ENCODE measurements at regions not wholly inside any gene's neighbourhood (a gene's known extent, or its start where the extent isn't known, plus 50 kb on each side); places are given as distances from the start of the nearest gene placed in this dataset.

DNA sequence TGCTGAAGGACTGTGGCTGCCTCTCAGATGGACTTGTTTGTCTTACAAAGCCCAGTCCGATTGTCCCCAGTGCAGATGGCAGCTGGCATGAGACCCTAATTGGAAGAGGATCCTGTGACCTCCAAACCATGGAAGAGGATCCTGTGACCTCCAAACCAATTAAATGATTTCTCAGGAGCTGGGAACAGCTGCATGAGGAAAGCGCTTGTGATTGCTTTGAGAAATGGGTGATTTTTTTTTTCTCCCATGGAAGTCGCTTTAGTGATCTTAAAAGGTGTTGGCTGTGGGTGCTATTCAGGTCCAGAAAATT is 68.4 kb upstream of the LARS2 start:
- H3K79me2 ChIP-seq (ENCODE audit: insufficient read depth, low read length): no peaks in the 10 kb centered on the region
- no peak for FAIRE-seq
- H3K4me3 ChIP-seq (ENCODE audit: insufficient read depth, low read depth, low read length): no peak overlapping the region
- TF ChIP-seq, protein P1, sequence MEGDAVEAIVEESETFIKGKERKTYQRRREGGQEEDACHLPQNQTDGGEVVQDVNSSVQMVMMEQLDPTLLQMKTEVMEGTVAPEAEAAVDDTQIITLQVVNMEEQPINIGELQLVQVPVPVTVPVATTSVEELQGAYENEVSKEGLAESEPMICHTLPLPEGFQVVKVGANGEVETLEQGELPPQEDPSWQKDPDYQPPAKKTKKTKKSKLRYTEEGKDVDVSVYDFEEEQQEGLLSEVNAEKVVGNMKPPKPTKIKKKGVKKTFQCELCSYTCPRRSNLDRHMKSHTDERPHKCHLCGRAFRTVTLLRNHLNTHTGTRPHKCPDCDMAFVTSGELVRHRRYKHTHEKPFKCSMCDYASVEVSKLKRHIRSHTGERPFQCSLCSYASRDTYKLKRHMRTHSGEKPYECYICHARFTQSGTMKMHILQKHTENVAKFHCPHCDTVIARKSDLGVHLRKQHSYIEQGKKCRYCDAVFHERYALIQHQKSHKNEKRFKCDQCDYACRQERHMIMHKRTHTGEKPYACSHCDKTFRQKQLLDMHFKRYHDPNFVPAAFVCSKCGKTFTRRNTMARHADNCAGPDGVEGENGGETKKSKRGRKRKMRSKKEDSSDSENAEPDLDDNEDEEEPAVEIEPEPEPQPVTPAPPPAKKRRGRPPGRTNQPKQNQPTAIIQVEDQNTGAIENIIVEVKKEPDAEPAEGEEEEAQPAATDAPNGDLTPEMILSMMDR (IDR thresholded peaks at IDR 0.05; ENCODE audit: insufficient read depth, low read depth, low read length): no peak
- TF ChIP-seq EZH2 (IDR thresholded peaks at IDR 0.05; ENCODE audit: insufficient read depth, low read length): no peak
- H4K20me1 ChIP-seq (ENCODE audit: insufficient read depth, low read length): no peaks in the 10 kb centered on the region
- DNase-seq (ENCODE audit: low read depth): no peak
- no peaks in the 10 kb centered on the region for H3K4me1 ChIP-seq (ENCODE audit: insufficient read depth, low read length)
- H3K4me2 ChIP-seq (ENCODE audit: low read length): no peak overlapping the region
- no peak overlapping the region for H2AFZ ChIP-seq (ENCODE audit: low read depth, low read length)
- no peak overlapping the region for H3K9ac ChIP-seq (ENCODE audit: low read length)
- peaks cover 9% of the 10 kb centered on the region for H3K27me3 ChIP-seq (ENCODE audit: insufficient read depth, low read length)
- H3K36me3 Mint-ChIP-seq (ENCODE audit: low read depth, unreplicated experiment): no peaks in the 10 kb centered on the region
- peaks cover 14% of the 10 kb centered on the region for H3K9me3 Mint-ChIP-seq (ENCODE audit: unreplicated experiment)
- no peaks in the 10 kb centered on the region for H3K36me3 ChIP-seq (ENCODE audit: insufficient read depth, low read length)
- no peak overlapping the region for H3K27ac ChIP-seq (ENCODE audit: low read depth, low read length)
- peaks cover 21% of the 10 kb centered on the region for H3K27me3 Mint-ChIP-seq (ENCODE audit: low read depth, unreplicated experiment)
- no peak overlapping the region for H3K4me3 Mint-ChIP-seq (ENCODE audit: unreplicated experiment)
- H3K27ac Mint-ChIP-seq (ENCODE audit: unreplicated experiment): no peak overlapping the region
- no peaks in the 10 kb centered on the region for H3K4me1 Mint-ChIP-seq (ENCODE audit: low read depth, unreplicated experiment)
- no peaks in the 10 kb centered on the region for H3K9me3 ChIP-seq (ENCODE audit: insufficient read depth, low read depth, low read length)

DNA sequence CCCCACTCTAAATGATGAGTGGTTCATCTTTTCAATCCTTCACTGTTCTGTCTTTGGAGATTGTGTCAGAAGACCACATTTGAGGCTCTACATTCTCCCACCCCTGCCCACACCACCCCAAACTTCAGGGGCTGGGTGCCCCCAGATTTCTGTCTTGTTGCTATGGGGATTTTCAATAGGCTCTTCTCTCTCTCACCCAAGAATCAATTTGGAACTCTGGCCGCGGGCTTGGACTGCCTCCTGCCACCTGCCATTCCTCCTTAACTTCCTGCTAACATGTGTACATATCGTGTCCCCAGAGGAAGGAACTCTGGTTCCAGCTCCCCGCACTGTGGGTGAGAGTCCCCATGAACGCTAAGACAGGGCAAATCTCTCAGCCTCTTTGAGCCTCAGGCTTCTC is 67.4 kb upstream of the LARS2 start:
- H3K4me3 Mint-ChIP-seq (ENCODE audit: unreplicated experiment): no peak overlapping the region

More for the DNA sequence above, 67.4 kb upstream of the LARS2 start:
- Histone ChIP-seq H3K79me2 (ENCODE audit: insufficient read depth, low read length) (no peaks in the 10 kb centered on the region), H3K9ac (ENCODE audit: low read length) (no peak overlapping the region), H3K4me3 (ENCODE audit: insufficient read depth, low read depth, low read length) (no peak overlapping the region), H3K4me2 (ENCODE audit: low read length) (no peak overlapping the region), H3K9me3 (ENCODE audit: insufficient read depth, low read depth, low read length) (no peaks in the 10 kb centered on the region), H4K20me1 (ENCODE audit: insufficient read depth, low read length) (no peaks in the 10 kb centered on the region), H2AFZ (ENCODE audit: low read depth, low read length) (no peak overlapping the region), H3K36me3 (ENCODE audit: insufficient read depth, low read length) (no peaks in the 10 kb centered on the region), H3K4me1 (ENCODE audit: insufficient read depth, low read length) (no peaks in the 10 kb centered on the region), H3K27me3 (ENCODE audit: insufficient read depth, low read length) (peaks cover 9% of the 10 kb centered on the region), H3K27ac (ENCODE audit: low read depth, low read length) (no peak overlapping the region)
- H3K27ac Mint-ChIP-seq (ENCODE audit: unreplicated experiment): no peak overlapping the region
- no peak for DNase-seq (ENCODE audit: low read depth)
- H3K27me3 Mint-ChIP-seq (ENCODE audit: low read depth, unreplicated experiment): peaks cover 23% of the 10 kb centered on the region
- FAIRE-seq: no peak
- TF ChIP-seq EZH2 (IDR thresholded peaks at IDR 0.05; ENCODE audit: insufficient read depth, low read length): no peak
- TF ChIP-seq, protein P1 (IDR thresholded peaks at IDR 0.05; ENCODE audit: insufficient read depth, low read depth, low read length): no peak
- no peaks in the 10 kb centered on the region for H3K36me3 Mint-ChIP-seq (ENCODE audit: low read depth, unreplicated experiment)
- peaks cover 4% of the 10 kb centered on the region for H3K9me3 Mint-ChIP-seq (ENCODE audit: unreplicated experiment)
- no peaks in the 10 kb centered on the region for H3K4me1 Mint-ChIP-seq (ENCODE audit: low read depth, unreplicated experiment)

All from astrocyte (in vitro differentiated cells and primary cell).